GM12864 (cell line): ENCODE measurements at regions not wholly inside any gene's neighbourhood (a gene's known extent, or its start where the extent isn't known, plus 50 kb on each side); places are given as distances from the start of the nearest gene placed in this dataset.
"Not testable (repeated sequence)": the region's sequence is repeated elsewhere in the genome, so short reads cannot be mapped to it uniquely, and the experiment has no call there.

ENCODE experiments used
- DNase-seq: peaks from one replicate; pipeline ENCODE4 v3.0.0-alpha.2; 2011; ENCODE audit warnings: low read depth
- H3K4me3 ChIP-seq: 2 replicates; pipeline ENCODE4 v1.5.1; 2011; ENCODE audit warnings: mild to moderate bottlenecking, low read depth, low read length, control low read depth
- CTCF ChIP-seq: IDR thresholded peaks from 2 replicates; pipeline ENCODE4 v1.5.1; 2011; ENCODE audit warnings: low read depth, mild to moderate bottlenecking, moderate library complexity, low read length, control low read depth, inconsistent platforms; ENCODE audit errors: missing control alignments

- TF ChIP-seq CTCF = no peak
- no peak for DNase-seq
Observed at GRCh38 chr2:163949693-163950092, 213.9 kb upstream of the FIGN start.

GRCh38 chr2:163944347-163944737 is 208.5 kb upstream of the FIGN start:
- TF ChIP-seq CTCF = no peak
- no peak for DNase-seq
- H3K4me3 ChIP-seq = no peak overlapping the region

More at GRCh38 chr2:163949693-163950092, 213.9 kb upstream of the FIGN start:
- no peak overlapping the region for H3K4me3 ChIP-seq

GRCh38 chr2:163943403-163944346 is 207.9 kb upstream of the FIGN start:
- no peak for TF ChIP-seq CTCF
- H3K4me3 ChIP-seq = no peak overlapping the region
- no peak for DNase-seq

- H3K4me3 ChIP-seq = no peak overlapping the region
- DNase-seq = no peak
- TF ChIP-seq CTCF = no peak
Observed at GRCh38 chr2:163934131-163934530, 198.3 kb upstream of the FIGN start.

- no peak overlapping the region for H3K4me3 ChIP-seq
- DNase-seq = no peak
- no peak for TF ChIP-seq CTCF
Observed at GRCh38 chr2:163919717-163920116, 183.9 kb upstream of the FIGN start.

- not testable (repeated sequence) for DNase-seq, H3K4me3 ChIP-seq
Observed at GRCh38 chr2:163914486-163914885, 178.7 kb upstream of the FIGN start.

- DNase-seq, H3K4me3 ChIP-seq: not testable (repeated sequence)
Observed at GRCh38 chr2:163913532-163913944, 177.7 kb upstream of the FIGN start.
